Aorta (tissue), 5 donors: ENCODE measurements at regions not wholly inside any gene's neighbourhood (a gene's known extent, or its start where the extent isn't known, plus 50 kb on each side); places are given as distances from the start of the nearest gene placed in this dataset.

Experiments used
- ATAC-seq: fragments of 200-7000 bp; cut with Tn5 transposase; one replicate; pipeline ENCODE4 v1.9.1; 2022; ENCODE audit warnings: moderate library complexity; ENCODE audit not compliant: low FRiP score
- DNase-seq, 2 donors: peaks; one replicate each; pipeline ENCODE4 v3.0.0-alpha.2; 2020
- H3K27ac ChIP-seq, 2 donors: one replicate each; pipeline ENCODE4 v1.5.1; 2013; ENCODE audit warnings: low read length in 2 of 2, mild to moderate bottlenecking in 2 of 2, moderate library complexity in 2 of 2, control low read depth in 1 of 2, inconsistent platforms in 1 of 2, low read depth in 1 of 2
- H3K27me3 ChIP-seq, 2 donors: one replicate each; pipeline ENCODE4 v1.6.1; 2013; ENCODE audit warnings: control low read depth in 1 of 2, low read length in 1 of 2, mild to moderate bottlenecking in 1 of 2, moderate library complexity in 1 of 2; ENCODE audit not compliant: insufficient read depth in 2 of 2, control insufficient read depth in 1 of 2
- H3K36me3 ChIP-seq, 2 donors: one replicate each; pipeline ENCODE4 v1.6.1; 2013; ENCODE audit warnings: control low read depth in 1 of 2, low read length in 1 of 2, mild to moderate bottlenecking in 1 of 2; ENCODE audit not compliant: insufficient read depth in 2 of 2, control insufficient read depth in 1 of 2
- H3K4me1 ChIP-seq, 2 donors: one replicate each; pipeline ENCODE4 v1.6.1; 2013; ENCODE audit warnings: low read length in 2 of 2, control low read depth in 1 of 2, mild to moderate bottlenecking in 1 of 2, moderate library complexity in 1 of 2; ENCODE audit not compliant: insufficient read depth in 2 of 2, control insufficient read depth in 1 of 2
- H3K4me3 ChIP-seq, 2 donors: one replicate each; pipeline ENCODE4 v1.5.1; 2013; ENCODE audit warnings: low read length in 2 of 2, control low read depth in 1 of 2, mild to moderate bottlenecking in 1 of 2
- H3K9me3 ChIP-seq: one replicate; pipeline ENCODE4 v1.6.1; 2013; ENCODE audit warnings: mild to moderate bottlenecking, low read length; ENCODE audit not compliant: control insufficient read depth
- WGBS, 2 donors: extraction: QIAGEN DNeasy Blood & Tissue Kit; methylation state at CpG; one replicate each; pipeline ENCODE4 v1.1.7; 2013; 5-methylcytosine and 5-hydroxymethylcytosine counted together
- intact Hi-C, 2 donors: fragments of 100-400 bp; cut with DNase I; formaldehyde crosslinking; loops; one replicate each; pipeline versions ENCODE4 v1.14.2 to v1.15.0; 2022
- donor health status: healthy with polysubstance abuse.
- donor health status: Bipolar disorder and iron deficiency.
- donor health status: DM: no; HTN: no; CAD: no.
- donor health status: DM: no; HTN: no; CAD: no.
- donor health status: DM: yes; HTN: yes; CAD: no.

GRCh38 chr1:96865731-96866685, 144.4 kb downstream of the PTBP2 start:
- peak; percentile 88 for ATAC-seq
- no peak overlapping the region for H3K27ac ChIP-seq
- intact Hi-C loops = no loop called here
- no peaks in the 10 kb centered on the region for H3K27me3 ChIP-seq
- no peaks in the 10 kb centered on the region for H3K36me3 ChIP-seq
- peaks cover 0 to 3% of the 10 kb centered on the region in 2 donors for H3K4me1 ChIP-seq
- H3K4me3 ChIP-seq = no peak overlapping the region
- 12 to 14% methylated on average over 3 of the region's 3 CpGs for WGBS, 2 donors
- no peak for DNase-seq
- peaks cover 2% of the 10 kb centered on the region for H3K9me3 ChIP-seq

DNA sequence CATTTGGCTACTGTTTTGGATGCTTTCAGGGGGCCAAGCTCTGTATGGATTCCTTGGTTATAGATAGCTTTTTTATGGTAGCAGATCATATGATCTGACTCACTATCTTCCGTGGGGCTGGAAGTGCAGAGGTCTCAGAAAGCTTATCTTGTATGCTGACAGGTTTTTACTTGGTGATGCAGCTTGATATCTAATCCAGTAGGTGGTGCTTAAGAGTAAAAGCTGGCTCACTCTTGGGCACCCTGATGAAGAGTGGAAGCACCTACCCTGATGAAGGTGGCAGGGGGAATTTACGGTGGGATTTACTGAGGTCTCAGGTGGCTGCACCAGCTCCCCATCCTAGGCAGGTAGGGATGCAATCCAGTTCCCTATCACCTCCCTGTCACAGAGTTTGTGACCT, 151.2 kb downstream of the PTBP2 start:
- peaks cover 7% of the 10 kb centered on the region for H3K9me3 ChIP-seq
- no peak overlapping the region for H3K4me3 ChIP-seq
- H3K27me3 ChIP-seq = no peaks in the 10 kb centered on the region
- H3K36me3 ChIP-seq = no peaks in the 10 kb centered on the region
- ATAC-seq = no peak
- no peaks in the 10 kb centered on the region for H3K4me1 ChIP-seq
- intact Hi-C loops = no loop called here
- DNase-seq = no peak
- 85 to 98% methylated on average over 2 of the region's 2 CpGs for WGBS, 2 donors
- no peak overlapping the region for H3K27ac ChIP-seq

DNA sequence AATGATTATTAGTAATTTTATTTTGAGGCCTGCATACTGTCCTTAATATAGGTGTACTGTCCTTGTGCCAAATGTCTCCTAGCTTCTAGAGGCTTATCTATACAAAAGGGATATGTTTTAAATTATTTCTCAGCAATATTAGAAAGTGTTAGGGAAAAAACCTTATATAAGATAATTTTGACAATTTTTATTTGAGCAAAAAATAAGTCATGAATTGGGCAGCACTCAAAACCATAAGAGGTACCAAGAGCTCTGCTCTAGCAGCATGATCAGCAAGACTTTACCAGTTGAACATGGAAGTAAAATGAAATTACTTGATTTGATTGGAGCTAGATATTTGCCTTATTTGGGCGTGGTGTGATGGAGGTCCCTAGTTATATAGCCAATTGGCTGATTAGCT, 157.1 kb downstream of the PTBP2 start:
- Histone ChIP-seq H3K27me3 (no peaks in the 10 kb centered on the region), H3K27ac (no peak overlapping the region), H3K9me3 (peaks cover 2% of the 10 kb centered on the region), H3K36me3 (no peaks in the 10 kb centered on the region), H3K4me3 (no peak overlapping the region), H3K4me1 (no peaks in the 10 kb centered on the region)
- no peak for ATAC-seq
- 89 to 93% methylated on average over 1 of the region's 1 CpG for WGBS, 2 donors
- DNase-seq = no peak
- intact Hi-C loops = no loop called here

DNA sequence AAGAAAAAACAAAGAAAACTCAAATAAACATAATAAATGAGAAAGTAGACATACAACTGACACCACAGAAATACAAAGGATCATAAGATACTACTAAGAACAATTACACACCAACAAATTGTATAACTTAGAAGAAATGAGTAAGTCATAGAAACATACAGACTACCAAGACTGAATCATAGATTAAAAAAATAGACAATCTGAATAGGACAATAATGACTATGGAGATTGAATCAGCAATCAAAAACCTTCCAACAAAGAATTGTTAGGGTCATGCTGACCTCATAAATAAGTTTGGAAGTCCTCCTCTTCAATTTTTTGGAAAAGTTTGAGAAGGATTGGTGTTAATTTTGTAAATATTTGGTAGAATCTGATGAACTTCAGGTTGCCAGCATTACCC, 159.0 kb downstream of the PTBP2 start:
- H3K4me1 ChIP-seq = no peaks in the 10 kb centered on the region
- no peaks in the 10 kb centered on the region for H3K27me3 ChIP-seq
- ATAC-seq = no peak
- no peak overlapping the region for H3K4me3 ChIP-seq
- no peaks in the 10 kb centered on the region for H3K36me3 ChIP-seq
- no peak overlapping the region for H3K27ac ChIP-seq
- DNase-seq = no peak
- H3K9me3 ChIP-seq = peaks cover 2% of the 10 kb centered on the region
- intact Hi-C loops = no loop called here

GRCh38 chr1:96882096-96882495, 160.5 kb downstream of the PTBP2 start:
- DNase-seq = no peak
- H3K4me3 ChIP-seq = no peak overlapping the region
- H3K36me3 ChIP-seq = no peaks in the 10 kb centered on the region
- no peak for ATAC-seq
- no peaks in the 10 kb centered on the region for H3K4me1 ChIP-seq
- H3K27ac ChIP-seq = no peak overlapping the region
- H3K9me3 ChIP-seq = no peaks in the 10 kb centered on the region
- no peaks in the 10 kb centered on the region for H3K27me3 ChIP-seq
- intact Hi-C loops = no loop called here
- WGBS, 2 donors = 72 to 74% methylated on average over 2 of the region's 2 CpGs

DNA sequence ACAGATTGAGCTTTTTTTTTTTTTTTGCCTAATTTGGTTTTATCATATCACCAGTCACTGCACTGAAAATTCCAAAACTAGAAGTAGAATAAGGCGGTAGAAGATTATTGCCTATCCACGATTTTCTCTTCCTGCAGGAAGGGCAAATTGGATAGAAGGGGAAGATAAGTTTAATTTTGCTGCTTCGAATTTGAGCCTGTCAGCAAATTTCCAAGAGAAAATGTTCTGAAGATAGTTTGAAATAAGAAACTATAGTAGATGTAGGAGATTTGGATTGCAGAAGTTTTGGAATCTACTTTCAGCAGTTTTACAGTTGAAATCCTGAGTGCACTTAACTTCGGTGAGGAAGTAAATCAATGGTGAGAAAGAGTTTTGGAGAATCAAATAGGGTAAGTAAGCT, 164.9 kb downstream of the PTBP2 start:
- no peak overlapping the region for H3K27ac ChIP-seq
- H3K36me3 ChIP-seq = no peaks in the 10 kb centered on the region
- H3K4me1 ChIP-seq = no peaks in the 10 kb centered on the region
- no peak overlapping the region for H3K4me3 ChIP-seq
- ATAC-seq (no peak), DNase-seq (no peak)
- 85 to 86% methylated on average over 4 of the region's 4 CpGs for WGBS, 2 donors
- intact Hi-C loops = no loop called here
- H3K9me3 ChIP-seq = no peaks in the 10 kb centered on the region
- no peaks in the 10 kb centered on the region for H3K27me3 ChIP-seq

- whole genome bisulfite sequencing, 2 donors = 84% methylated on average over 1 of the region's 1 CpG
- intact Hi-C loops = no loop called here
- H3K9me3 ChIP-seq = no peaks in the 10 kb centered on the region
- DNase-seq = no peak
- H3K27ac ChIP-seq = no peak overlapping the region
- no peak overlapping the region for H3K4me3 ChIP-seq
- H3K27me3 ChIP-seq = no peaks in the 10 kb centered on the region
- no peak for ATAC-seq
- H3K4me1 ChIP-seq = no peaks in the 10 kb centered on the region
- H3K36me3 ChIP-seq = no peaks in the 10 kb centered on the region
Measured at GRCh38 chr1:96887501-96887900, 165.9 kb downstream of the PTBP2 start.

- no peaks in the 10 kb centered on the region for H3K4me1 ChIP-seq
- H3K4me3 ChIP-seq = no peak overlapping the region
- ATAC-seq (no peak), DNase-seq (no peak)
- 93 to 94% methylated on average over 10 of the region's 10 CpGs for WGBS, 2 donors
- H3K36me3 ChIP-seq = no peaks in the 10 kb centered on the region
- H3K9me3 ChIP-seq = peaks cover 7% of the 10 kb centered on the region
- H3K27ac ChIP-seq = no peak overlapping the region
- H3K27me3 ChIP-seq = no peaks in the 10 kb centered on the region
- intact Hi-C loops = no loop called here
Measured at GRCh38 chr1:96901783-96902363, 180.3 kb downstream of the PTBP2 start.

GRCh38 chr1:96912248-96912647, 190.7 kb downstream of the PTBP2 start:
- WGBS, 2 donors = 94 to 96% methylated on average over 5 of the region's 5 CpGs
- Histone ChIP-seq H3K4me3 (no peak overlapping the region), H3K4me1 (no peaks in the 10 kb centered on the region), H3K27me3 (no peaks in the 10 kb centered on the region), H3K9me3 (no peaks in the 10 kb centered on the region), H3K27ac (no peak overlapping the region), H3K36me3 (no peaks in the 10 kb centered on the region)
- DNase-seq (no peak), ATAC-seq (no peak)
- intact Hi-C loops = no loop called here
